ENCODE measurements at regions not wholly inside any gene's neighbourhood (a gene's known extent, or its start where the extent isn't known, plus 50 kb on each side); places are given as distances from the start of the nearest gene placed in this dataset.

DNA sequence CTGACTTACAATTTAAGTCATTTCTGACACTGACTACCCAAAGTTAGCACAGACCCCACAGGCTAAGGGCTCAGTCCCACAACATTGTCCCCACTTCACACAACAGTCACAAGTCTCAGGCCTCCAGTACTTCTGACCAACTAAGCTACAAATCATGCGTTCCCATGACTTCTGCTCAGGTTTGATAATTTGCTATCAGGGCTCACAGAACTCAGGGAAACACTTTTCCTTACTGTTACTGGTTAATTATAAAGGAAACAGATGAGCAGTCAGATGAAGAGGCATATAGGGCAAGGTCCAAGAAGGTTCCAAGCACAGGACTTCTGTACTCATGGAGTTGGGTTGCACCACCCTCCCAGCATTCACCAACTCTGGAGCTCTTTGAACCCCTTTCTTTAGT lies 151.2 kb upstream of the TNR start:
- TF ChIP-seq, protein P1, sequence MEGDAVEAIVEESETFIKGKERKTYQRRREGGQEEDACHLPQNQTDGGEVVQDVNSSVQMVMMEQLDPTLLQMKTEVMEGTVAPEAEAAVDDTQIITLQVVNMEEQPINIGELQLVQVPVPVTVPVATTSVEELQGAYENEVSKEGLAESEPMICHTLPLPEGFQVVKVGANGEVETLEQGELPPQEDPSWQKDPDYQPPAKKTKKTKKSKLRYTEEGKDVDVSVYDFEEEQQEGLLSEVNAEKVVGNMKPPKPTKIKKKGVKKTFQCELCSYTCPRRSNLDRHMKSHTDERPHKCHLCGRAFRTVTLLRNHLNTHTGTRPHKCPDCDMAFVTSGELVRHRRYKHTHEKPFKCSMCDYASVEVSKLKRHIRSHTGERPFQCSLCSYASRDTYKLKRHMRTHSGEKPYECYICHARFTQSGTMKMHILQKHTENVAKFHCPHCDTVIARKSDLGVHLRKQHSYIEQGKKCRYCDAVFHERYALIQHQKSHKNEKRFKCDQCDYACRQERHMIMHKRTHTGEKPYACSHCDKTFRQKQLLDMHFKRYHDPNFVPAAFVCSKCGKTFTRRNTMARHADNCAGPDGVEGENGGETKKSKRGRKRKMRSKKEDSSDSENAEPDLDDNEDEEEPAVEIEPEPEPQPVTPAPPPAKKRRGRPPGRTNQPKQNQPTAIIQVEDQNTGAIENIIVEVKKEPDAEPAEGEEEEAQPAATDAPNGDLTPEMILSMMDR (IDR thresholded peaks at IDR 0.05; ENCODE audit: borderline replicate concordance, control extremely low read depth, extremely low read depth, insufficient read depth, missing control alignments): no peak
- DNase-seq (ENCODE audit: low spot score): no peak
- in situ Hi-C loops (cut with MboI; ENCODE audit: low sequenced_read_pairs, unreplicated experiment): no loop called here

DNA sequence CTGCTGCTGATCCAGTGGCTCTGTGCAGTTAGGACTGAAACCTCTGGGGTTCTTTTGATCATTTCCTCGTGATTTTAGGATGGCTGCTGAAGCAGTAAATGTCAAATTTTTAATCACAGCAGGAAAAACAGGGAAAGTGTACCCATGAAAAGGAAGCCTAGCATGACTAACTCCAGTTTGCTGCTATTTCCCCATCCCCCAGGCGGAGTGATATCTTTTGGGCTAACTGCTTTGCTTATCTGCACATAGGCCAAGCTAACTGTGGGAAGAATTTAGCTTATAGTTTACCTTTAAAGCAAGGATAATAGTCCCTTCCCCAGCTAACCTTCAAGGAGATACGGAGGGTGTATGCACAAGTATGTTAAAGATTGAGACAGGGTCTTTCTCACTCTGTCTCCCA lies 149.8 kb upstream of the TNR start:
- DNase-seq (ENCODE audit: low spot score): no peak
- TF ChIP-seq, protein P1 (IDR thresholded peaks at IDR 0.05; ENCODE audit: borderline replicate concordance, control extremely low read depth, extremely low read depth, insufficient read depth, missing control alignments): no peak
- in situ Hi-C loops (cut with MboI; ENCODE audit: low sequenced_read_pairs, unreplicated experiment): no loop called here

DNA sequence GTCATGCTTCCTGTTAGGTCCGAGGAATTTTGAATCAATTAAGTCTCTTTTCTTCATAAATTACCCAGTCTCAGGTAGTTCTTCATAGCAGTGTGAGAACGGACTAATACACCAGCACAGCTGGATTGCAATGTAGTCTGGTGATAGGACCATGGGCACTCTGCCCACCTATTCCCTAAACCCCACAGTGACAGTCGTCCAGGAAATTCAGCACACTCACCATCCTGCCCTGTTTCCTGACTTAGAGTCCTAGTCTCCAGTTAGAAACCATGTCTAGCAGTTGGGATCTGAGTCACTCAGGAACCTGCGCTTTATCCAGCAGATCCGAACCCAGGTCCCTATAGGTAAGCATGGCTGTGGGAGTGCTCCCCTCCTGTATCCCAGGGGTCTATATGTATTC lies 149.3 kb upstream of the TNR start:
- in situ Hi-C loops (cut with MboI; ENCODE audit: low sequenced_read_pairs, unreplicated experiment): no loop called here
- TF ChIP-seq, protein P1 (IDR thresholded peaks at IDR 0.05; ENCODE audit: borderline replicate concordance, control extremely low read depth, extremely low read depth, insufficient read depth, missing control alignments): no peak
- no peak for DNase-seq (ENCODE audit: low spot score)

DNA sequence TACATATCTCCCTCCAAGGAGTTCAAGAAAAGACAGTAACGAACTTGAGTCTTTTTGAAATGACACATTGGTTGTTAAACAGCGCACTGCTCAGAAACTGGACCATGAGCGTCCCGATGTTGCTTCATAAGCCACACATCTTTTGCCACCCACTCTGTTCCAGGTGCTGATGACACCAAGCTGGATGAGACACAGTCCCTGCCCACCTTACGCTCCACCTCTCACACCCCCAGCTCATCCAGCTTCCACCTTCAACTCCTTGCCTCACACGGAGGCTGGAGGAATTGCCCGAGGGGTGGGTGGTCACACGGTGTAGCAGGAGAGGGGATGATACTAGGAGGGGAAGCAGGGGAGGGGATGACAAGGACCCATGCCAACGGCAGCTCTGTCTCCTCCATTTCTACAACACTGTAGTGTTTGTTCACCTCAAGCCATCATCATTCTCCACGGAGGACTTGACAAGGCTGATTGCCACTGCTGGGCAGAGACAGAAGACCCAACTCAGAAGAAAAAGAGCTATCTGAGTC lies 148.5 kb upstream of the TNR start:
- TF ChIP-seq, protein P1 (IDR thresholded peaks at IDR 0.05; ENCODE audit: borderline replicate concordance, control extremely low read depth, extremely low read depth, insufficient read depth, missing control alignments): no peak
- in situ Hi-C loops (cut with MboI; ENCODE audit: low sequenced_read_pairs, unreplicated experiment): no loop called here
- no peak for DNase-seq (ENCODE audit: low spot score)

DNA sequence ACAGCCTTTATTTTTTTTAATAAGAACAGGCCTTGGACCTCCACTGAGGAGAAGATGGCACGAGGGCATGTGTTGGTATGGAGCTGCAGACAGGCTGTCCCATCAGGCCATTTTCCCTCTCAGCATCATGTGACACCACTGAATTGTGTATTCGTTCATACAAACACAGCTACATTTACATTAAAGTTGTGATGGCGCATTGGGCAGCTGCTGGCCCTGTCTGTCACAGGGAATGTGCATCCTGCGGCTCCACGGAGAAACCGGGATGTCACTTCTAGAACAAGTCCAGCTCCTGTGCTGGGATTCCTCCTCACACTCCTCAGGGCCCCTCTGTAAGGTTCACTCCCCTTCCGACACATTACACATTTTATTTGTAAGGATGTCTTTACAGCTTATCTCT lies 147.6 kb upstream of the TNR start:
- TF ChIP-seq, protein P1 (IDR thresholded peaks at IDR 0.05; ENCODE audit: borderline replicate concordance, control extremely low read depth, extremely low read depth, insufficient read depth, missing control alignments): no peak
- DNase-seq (ENCODE audit: low spot score): no peak
- in situ Hi-C loops (cut with MboI; ENCODE audit: low sequenced_read_pairs, unreplicated experiment): no loop called here

DNA sequence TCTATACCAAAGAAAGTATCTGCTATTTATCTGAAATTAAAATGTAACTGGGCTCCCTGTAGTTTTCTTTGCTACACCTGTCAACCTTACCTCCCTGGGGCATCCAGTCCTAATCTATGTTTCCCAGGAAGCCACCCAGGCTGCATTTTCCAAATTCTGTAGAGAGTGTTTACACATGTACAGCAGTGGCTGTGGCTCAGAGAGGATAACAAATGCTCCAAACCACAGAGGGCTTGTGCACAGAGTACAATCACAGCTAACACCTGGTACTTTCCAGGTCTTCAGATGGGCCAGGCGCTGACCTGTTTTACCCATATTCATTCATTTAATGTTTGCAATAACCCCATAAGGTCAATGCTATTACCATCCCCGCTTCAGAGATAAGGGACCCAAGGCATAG lies 146.5 kb upstream of the TNR start:
- in situ Hi-C loops (cut with MboI; ENCODE audit: low sequenced_read_pairs, unreplicated experiment): no loop called here
- no peak for DNase-seq (ENCODE audit: low spot score)
- TF ChIP-seq, protein P1 (IDR thresholded peaks at IDR 0.05; ENCODE audit: borderline replicate concordance, control extremely low read depth, extremely low read depth, insufficient read depth, missing control alignments): no peak

DNA sequence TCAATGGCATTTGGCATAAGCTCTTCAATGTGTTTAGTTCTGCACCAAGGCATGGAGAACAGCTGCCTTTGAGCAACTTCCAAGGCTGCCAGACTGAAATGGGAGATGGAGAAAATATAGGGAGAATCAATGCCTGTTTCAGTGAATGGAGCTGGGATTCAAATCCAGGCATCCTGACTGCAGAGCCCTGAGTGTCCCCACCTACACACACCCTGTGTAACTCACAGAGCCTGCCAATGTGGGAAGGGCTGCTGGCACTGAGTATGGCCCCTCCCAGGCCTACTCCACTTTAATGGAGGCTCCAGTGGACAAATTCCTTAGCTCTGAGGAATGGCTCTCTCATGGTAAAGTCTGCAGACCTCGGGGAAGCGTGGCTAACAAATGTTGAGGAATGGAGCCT lies 145.6 kb upstream of the TNR start:
- TF ChIP-seq, protein P1 (IDR thresholded peaks at IDR 0.05; ENCODE audit: borderline replicate concordance, control extremely low read depth, extremely low read depth, insufficient read depth, missing control alignments): no peak
- in situ Hi-C loops (cut with MboI; ENCODE audit: low sequenced_read_pairs, unreplicated experiment): no loop called here
- DNase-seq (ENCODE audit: low spot score): no peak
